Nephron progenitor cell (in vitro differentiated cells): ENCODE measurements at regions not wholly inside any gene's neighbourhood (a gene's known extent, or its start where the extent isn't known, plus 50 kb on each side); places are given as distances from the start of the nearest gene placed in this dataset.

Experiments
- DNase-seq: peaks from one replicate; pipeline ENCODE4 v3.0.0; 2021
- H3K27ac Mint-ChIP-seq: 2 replicates; pipeline ENCODE4 v1.8.0; 2021; ENCODE audit warnings: mild to moderate bottlenecking, moderate library complexity, mixed read lengths
- H3K27me3 Mint-ChIP-seq: 2 replicates; pipeline ENCODE4 v1.8.0; 2021; ENCODE audit warnings: mild to moderate bottlenecking, low read depth, mixed read lengths; ENCODE audit not compliant: poor library complexity
- H3K36me3 Mint-ChIP-seq: 2 replicates; pipeline ENCODE4 v1.8.0; 2021; ENCODE audit warnings: low read depth, mixed read lengths
- H3K4me1 Mint-ChIP-seq: 2 replicates; pipeline ENCODE4 v1.8.0; 2021; ENCODE audit warnings: mixed read lengths
- H3K4me3 Mint-ChIP-seq: 2 replicates; pipeline ENCODE4 v1.8.0; 2021; ENCODE audit warnings: mild to moderate bottlenecking, moderate library complexity, mixed read lengths
- H3K9me3 Mint-ChIP-seq: 2 replicates; pipeline ENCODE4 v1.8.0; 2021; ENCODE audit warnings: mild to moderate bottlenecking, moderate library complexity, mixed read lengths
- TF ChIP-seq, protein P1 (sequence below): fragments of 200-600 bp; sonication (generic); IDR thresholded peaks from 2 replicates; pipeline ENCODE4 v1.5.0; 2021; ENCODE audit warnings: antibody characterized with exemption

DNA sequence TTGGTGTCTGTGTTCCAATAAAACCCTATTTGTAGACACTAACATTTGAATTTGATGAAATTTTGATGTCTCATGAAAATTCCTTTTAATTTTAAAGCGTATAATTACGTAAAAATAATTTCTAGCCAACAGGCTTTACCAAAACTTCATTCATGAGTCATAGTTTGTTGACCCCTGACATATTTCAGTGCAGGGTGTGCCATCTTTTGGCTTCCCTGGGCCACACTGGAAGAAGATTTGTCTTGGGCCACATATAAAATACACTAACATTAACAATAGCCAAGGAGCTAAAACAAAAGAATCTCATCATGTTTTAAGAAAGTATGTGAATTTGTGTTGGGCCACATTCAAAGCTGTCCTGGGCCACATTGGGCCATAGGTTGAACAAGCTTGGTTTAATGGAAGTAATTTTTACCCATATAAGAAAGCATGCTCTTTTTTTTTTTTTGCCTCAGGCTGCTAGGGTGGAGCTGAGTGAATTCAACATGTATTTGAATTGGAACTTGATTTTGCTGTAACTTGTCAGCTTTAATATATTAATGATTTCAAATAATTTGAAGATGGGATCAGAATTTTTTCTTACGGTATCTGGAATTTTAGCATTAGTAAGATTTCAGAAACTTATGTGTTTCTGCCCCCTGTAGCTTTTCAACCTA lies 267.7 kb upstream of the RGS18 start:
- no peak for DNase-seq
- TF ChIP-seq, protein P1, sequence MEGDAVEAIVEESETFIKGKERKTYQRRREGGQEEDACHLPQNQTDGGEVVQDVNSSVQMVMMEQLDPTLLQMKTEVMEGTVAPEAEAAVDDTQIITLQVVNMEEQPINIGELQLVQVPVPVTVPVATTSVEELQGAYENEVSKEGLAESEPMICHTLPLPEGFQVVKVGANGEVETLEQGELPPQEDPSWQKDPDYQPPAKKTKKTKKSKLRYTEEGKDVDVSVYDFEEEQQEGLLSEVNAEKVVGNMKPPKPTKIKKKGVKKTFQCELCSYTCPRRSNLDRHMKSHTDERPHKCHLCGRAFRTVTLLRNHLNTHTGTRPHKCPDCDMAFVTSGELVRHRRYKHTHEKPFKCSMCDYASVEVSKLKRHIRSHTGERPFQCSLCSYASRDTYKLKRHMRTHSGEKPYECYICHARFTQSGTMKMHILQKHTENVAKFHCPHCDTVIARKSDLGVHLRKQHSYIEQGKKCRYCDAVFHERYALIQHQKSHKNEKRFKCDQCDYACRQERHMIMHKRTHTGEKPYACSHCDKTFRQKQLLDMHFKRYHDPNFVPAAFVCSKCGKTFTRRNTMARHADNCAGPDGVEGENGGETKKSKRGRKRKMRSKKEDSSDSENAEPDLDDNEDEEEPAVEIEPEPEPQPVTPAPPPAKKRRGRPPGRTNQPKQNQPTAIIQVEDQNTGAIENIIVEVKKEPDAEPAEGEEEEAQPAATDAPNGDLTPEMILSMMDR, result no peak
- Mint-ChIP-seq H3K27ac (no peak overlapping the region), H3K4me1 (no peaks in the 10 kb centered on the region), H3K9me3 (no peaks in the 10 kb centered on the region), H3K27me3 (no peaks in the 10 kb centered on the region), H3K36me3 (no peaks in the 10 kb centered on the region), H3K4me3 (no peak overlapping the region)

DNA sequence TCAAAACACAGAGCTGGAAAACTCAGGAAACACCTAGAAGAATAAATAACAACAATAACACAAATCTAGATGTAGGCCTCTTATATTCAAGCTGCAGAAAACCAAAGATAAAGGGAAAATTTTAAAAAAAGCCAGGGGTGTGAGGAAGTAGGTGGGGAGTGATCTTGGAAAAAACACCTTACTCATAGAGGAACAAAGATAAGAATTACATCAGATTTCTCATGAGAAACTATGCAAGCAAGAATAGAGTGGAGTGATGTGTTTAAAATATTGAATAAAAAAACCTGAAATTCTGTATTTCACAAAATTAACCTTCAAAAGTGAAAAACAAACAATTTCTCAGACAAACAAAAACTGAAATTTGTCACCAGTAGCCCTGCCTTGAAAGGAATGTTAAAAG lies 265.5 kb upstream of the RGS18 start:
- H3K27me3 Mint-ChIP-seq, result no peaks in the 10 kb centered on the region
- no peak for DNase-seq
- no peaks in the 10 kb centered on the region for H3K36me3 Mint-ChIP-seq
- TF ChIP-seq, protein P1, result no peak
- peaks cover 7% of the 10 kb centered on the region for H3K4me1 Mint-ChIP-seq
- no peak overlapping the region for H3K4me3 Mint-ChIP-seq
- H3K27ac Mint-ChIP-seq, result no peak overlapping the region
- no peaks in the 10 kb centered on the region for H3K9me3 Mint-ChIP-seq

DNA sequence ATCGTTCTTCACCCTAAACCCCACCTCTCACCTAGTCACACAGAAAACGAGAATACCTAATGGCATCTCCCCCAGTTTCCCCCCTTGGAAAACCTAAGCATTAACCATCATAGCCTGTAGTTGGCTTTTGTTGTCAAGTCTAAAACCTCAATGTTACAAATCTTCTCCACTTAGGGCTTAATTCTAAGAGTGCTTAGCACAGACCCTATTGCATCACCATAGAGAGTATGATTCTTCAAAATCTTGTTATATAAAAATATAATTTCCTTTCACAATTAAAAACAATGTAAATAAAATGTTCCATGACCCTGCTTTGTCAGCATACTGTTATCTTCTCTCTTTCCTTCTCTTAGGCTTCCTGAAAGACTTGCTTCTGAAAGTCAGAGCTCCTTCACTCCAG lies 263.2 kb upstream of the RGS18 start:
- no peak for DNase-seq
- Mint-ChIP-seq H3K27me3 (no peaks in the 10 kb centered on the region), H3K27ac (no peak overlapping the region), H3K36me3 (no peaks in the 10 kb centered on the region), H3K9me3 (no peaks in the 10 kb centered on the region), H3K4me1 (peaks cover 17% of the 10 kb centered on the region), H3K4me3 (no peak overlapping the region)
- TF ChIP-seq, protein P1, result no peak

DNA sequence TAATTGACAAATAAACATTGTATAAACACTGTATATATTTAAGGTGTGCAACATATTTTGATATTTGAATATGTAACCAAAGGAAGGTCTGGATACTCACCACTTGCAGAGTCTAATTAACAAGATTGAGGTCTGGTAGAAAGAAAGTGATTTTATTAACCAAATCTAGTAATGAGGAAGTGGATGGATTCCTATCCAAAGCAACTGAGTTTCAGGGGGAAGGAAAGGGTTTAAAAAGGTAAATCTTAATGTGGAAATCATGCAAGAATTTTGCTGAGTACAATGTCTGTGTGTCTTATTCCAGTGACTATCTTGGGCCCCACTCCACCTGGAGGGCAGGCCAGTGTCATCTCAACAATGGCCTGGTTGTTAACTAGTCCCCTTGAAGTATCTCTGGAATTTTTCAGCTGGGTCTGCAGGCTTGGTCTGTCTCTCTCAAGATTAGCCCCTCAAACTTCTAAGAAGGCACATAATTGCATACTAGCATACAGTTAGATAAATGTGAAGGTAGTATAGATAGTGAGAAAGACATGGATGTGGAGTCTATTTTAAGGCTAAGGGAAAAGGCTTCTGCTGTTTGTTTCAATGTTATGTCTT lies 262.7 kb upstream of the RGS18 start:
- no peaks in the 10 kb centered on the region for H3K36me3 Mint-ChIP-seq
- peaks cover 17% of the 10 kb centered on the region for H3K4me1 Mint-ChIP-seq
- H3K9me3 Mint-ChIP-seq, result no peaks in the 10 kb centered on the region
- H3K27me3 Mint-ChIP-seq, result no peaks in the 10 kb centered on the region
- TF ChIP-seq, protein P1, result no peak
- no peak for DNase-seq
- H3K4me3 Mint-ChIP-seq, result no peak overlapping the region
- H3K27ac Mint-ChIP-seq, result no peak overlapping the region

DNA sequence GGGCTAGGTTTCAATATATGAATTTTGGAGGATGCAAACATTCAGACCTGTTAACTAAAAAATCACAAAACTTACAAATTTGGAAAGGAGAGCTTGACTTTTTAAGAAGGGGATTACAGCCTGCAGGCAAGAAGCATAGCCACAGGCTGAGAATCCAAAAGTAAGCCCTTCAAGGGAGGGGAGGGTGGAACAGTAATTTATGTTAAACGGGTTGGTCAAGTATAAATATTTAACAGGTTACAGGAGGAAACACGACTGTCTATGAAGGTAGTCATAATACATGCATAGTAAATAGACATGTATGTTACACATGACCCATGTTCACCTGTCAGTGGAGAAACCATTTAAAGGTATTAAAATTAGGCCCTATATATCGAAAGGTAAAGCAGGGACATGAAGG lies 261.1 kb upstream of the RGS18 start:
- Mint-ChIP-seq H3K36me3 (no peaks in the 10 kb centered on the region), H3K4me1 (peaks cover 17% of the 10 kb centered on the region), H3K27ac (no peak overlapping the region), H3K27me3 (no peaks in the 10 kb centered on the region), H3K9me3 (no peaks in the 10 kb centered on the region), H3K4me3 (no peak overlapping the region)
- no peak for DNase-seq
- TF ChIP-seq, protein P1, result no peak

DNA sequence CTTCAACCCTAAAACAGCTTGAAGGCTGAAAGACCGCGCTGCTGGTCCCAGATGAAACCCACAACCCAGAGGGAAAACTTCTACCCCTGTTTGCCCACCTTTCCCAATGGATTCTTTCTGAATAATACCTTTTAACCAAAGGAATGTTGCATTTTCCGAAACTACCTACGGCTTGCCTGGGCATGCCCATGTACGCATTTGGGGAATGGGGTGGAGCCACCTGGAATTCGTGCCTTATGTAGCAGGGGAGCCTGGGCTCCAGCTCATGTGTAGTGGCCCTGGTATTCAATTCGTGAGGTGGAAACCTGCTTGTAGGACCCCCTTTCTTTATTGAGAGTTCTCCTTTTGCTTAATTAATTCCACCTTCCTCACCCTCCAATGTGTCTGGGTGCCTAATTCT lies 256.6 kb upstream of the RGS18 start:
- Mint-ChIP-seq H3K27me3 (no peaks in the 10 kb centered on the region), H3K4me1 (peaks cover 17% of the 10 kb centered on the region), H3K9me3 (no peaks in the 10 kb centered on the region), H3K36me3 (no peaks in the 10 kb centered on the region), H3K4me3 (no peak overlapping the region), H3K27ac (no peak overlapping the region)
- TF ChIP-seq, protein P1, result no peak
- DNase-seq, result no peak
